HG03565 (cell line): ENCODE measurements at regions not wholly inside any gene's neighbourhood (a gene's known extent, or its start where the extent isn't known, plus 50 kb on each side); places are given as distances from the start of the nearest gene placed in this dataset.
"Not testable (repeated sequence)": the region's sequence is repeated elsewhere in the genome, so short reads cannot be mapped to it uniquely, and the experiment has no call there.

Experiments
- ATAC-seq: cut with Tn5 transposase; IDR thresholded peaks from one replicate; pipeline ENCODE4 v1.9.1; 2021; ENCODE audit warnings: mild to moderate bottlenecking, moderate library complexity; ENCODE audit not compliant: unreplicated experiment

- ATAC-seq, result no peak
These were observed 67.2 kb upstream of the ZNF527 start for GRCh38 chr19:37303591-37304171.

- no peak for ATAC-seq
These were observed 66.6 kb upstream of the ZNF527 start for GRCh38 chr19:37304190-37304883.

GRCh38 chr19:37304884-37305255 is 66.0 kb upstream of the ZNF527 start:
- no peak for ATAC-seq

GRCh38 chr19:37306383-37306963 is 64.4 kb upstream of the ZNF527 start:
- ATAC-seq, result no peak

GRCh38 chr19:37309834-37310575 is 60.9 kb upstream of the ZNF527 start:
- ATAC-seq, result no peak

- not testable (repeated sequence) for ATAC-seq
These were observed 58.2 kb upstream of the ZNF527 start for GRCh38 chr19:37312531-37313334.

GRCh38 chr19:37313335-37313627 is 57.6 kb upstream of the ZNF527 start:
- ATAC-seq, result no peak

GRCh38 chr19:37317403-37318209 is 53.3 kb upstream of the ZNF527 start:
- peak; percentile 92 for ATAC-seq

GRCh38 chr19:37320988-37321387 is 49.9 kb upstream of the ZNF527 start:
- ATAC-seq, result not testable (repeated sequence)
